Memory B cell (primary cell): ENCODE measurements at regions not wholly inside any gene's neighbourhood (a gene's known extent, or its start where the extent isn't known, plus 50 kb on each side); places are given as distances from the start of the nearest gene placed in this dataset.
"Not testable (repeated sequence)": the region's sequence is repeated elsewhere in the genome, so short reads cannot be mapped to it uniquely, and the experiment has no call there.

ENCODE experiments used
- ATAC-seq: fragments of 150-1000 bp; cut with Tn5 transposase; 2 replicates; pipeline ENCODE4 v1.10.0; 2021; ENCODE audit warnings: low read depth, mild to moderate bottlenecking, moderate library complexity
- DNase-seq, 2 donors: peaks; one replicate each; pipeline ENCODE4 v3.0.0; 2022; ENCODE audit warnings: low spot score in 2 of 2
- H3K27ac Mint-ChIP-seq: one replicate; pipeline ENCODE4 v1.8.0; 2022; ENCODE audit warnings: mild to moderate bottlenecking, moderate library complexity, mixed read lengths
- H3K27me3 Mint-ChIP-seq: one replicate; pipeline ENCODE4 v1.8.0; 2022; ENCODE audit warnings: mixed read lengths
- H3K36me3 Mint-ChIP-seq: one replicate; pipeline ENCODE4 v1.8.0; 2022; ENCODE audit warnings: mild to moderate bottlenecking, mixed read lengths
- H3K4me1 Mint-ChIP-seq: one replicate; pipeline ENCODE4 v1.8.0; 2022; ENCODE audit warnings: mixed read lengths
- H3K4me3 Mint-ChIP-seq: one replicate; pipeline ENCODE4 v1.8.0; 2022; ENCODE audit warnings: mild to moderate bottlenecking, moderate library complexity, mixed read lengths
- H3K9me3 Mint-ChIP-seq: one replicate; pipeline ENCODE4 v1.8.0; 2022; ENCODE audit warnings: mixed read lengths

- not testable (repeated sequence) for DNase-seq, H3K4me1 Mint-ChIP-seq, H3K27me3 Mint-ChIP-seq, H3K36me3 Mint-ChIP-seq, H3K27ac Mint-ChIP-seq, ATAC-seq, H3K9me3 Mint-ChIP-seq, H3K4me3 Mint-ChIP-seq
These were observed 277.3 kb downstream of the CYRIA start for GRCh38 chr2:16388199-16388830.

- Mint-ChIP-seq H3K27ac (no peak overlapping the region), H3K9me3 (no peaks in the 10 kb centered on the region)
- ATAC-seq: no peak
These were observed 278.1 kb downstream of the CYRIA start for GRCh38 chr2:16387461-16387984.

GRCh38 chr2:16386431-16386830, 279.2 kb downstream of the CYRIA start:
- Mint-ChIP-seq H3K4me1 (no peaks in the 10 kb centered on the region), H3K9me3 (no peaks in the 10 kb centered on the region), H3K36me3 (no peaks in the 10 kb centered on the region), H3K27me3 (peaks cover 2% of the 10 kb centered on the region), H3K27ac (no peak overlapping the region), H3K4me3 (no peak overlapping the region)
- ATAC-seq (no peak), DNase-seq (no peak)

More at GRCh38 chr2:16387461-16387984, 278.1 kb downstream of the CYRIA start:
- no peaks in the 10 kb centered on the region for H3K4me1 Mint-ChIP-seq
- H3K36me3 Mint-ChIP-seq: no peaks in the 10 kb centered on the region
- H3K27me3 Mint-ChIP-seq: peaks cover 3% of the 10 kb centered on the region
- H3K4me3 Mint-ChIP-seq: no peak overlapping the region
- no peak for DNase-seq

- H3K27me3 Mint-ChIP-seq: peaks cover 2% of the 10 kb centered on the region
- ATAC-seq (no peak), DNase-seq (no peak)
- no peaks in the 10 kb centered on the region for H3K4me1 Mint-ChIP-seq
- H3K27ac Mint-ChIP-seq: no peak overlapping the region
- H3K9me3 Mint-ChIP-seq: no peaks in the 10 kb centered on the region
- H3K36me3 Mint-ChIP-seq: no peaks in the 10 kb centered on the region
- no peak overlapping the region for H3K4me3 Mint-ChIP-seq
These were observed 279.6 kb downstream of the CYRIA start for GRCh38 chr2:16386031-16386430.

GRCh38 chr2:16385341-16385740, 280.3 kb downstream of the CYRIA start:
- no peaks in the 10 kb centered on the region for H3K36me3 Mint-ChIP-seq
- peaks cover 2% of the 10 kb centered on the region for H3K27me3 Mint-ChIP-seq
- no peak for DNase-seq
- no peak overlapping the region for H3K27ac Mint-ChIP-seq
- H3K4me1 Mint-ChIP-seq: no peaks in the 10 kb centered on the region
- H3K9me3 Mint-ChIP-seq: no peaks in the 10 kb centered on the region
- no peak overlapping the region for H3K4me3 Mint-ChIP-seq
- no peak for ATAC-seq

- H3K36me3 Mint-ChIP-seq: no peaks in the 10 kb centered on the region
- DNase-seq: no peak
- ATAC-seq: no peak
- no peak overlapping the region for H3K27ac Mint-ChIP-seq
- H3K9me3 Mint-ChIP-seq: no peaks in the 10 kb centered on the region
- peaks cover 2% of the 10 kb centered on the region for H3K27me3 Mint-ChIP-seq
- no peak overlapping the region for H3K4me3 Mint-ChIP-seq
- no peaks in the 10 kb centered on the region for H3K4me1 Mint-ChIP-seq
These were observed 282.2 kb downstream of the CYRIA start for GRCh38 chr2:16383411-16383810.

- peaks cover 4% of the 10 kb centered on the region for H3K27me3 Mint-ChIP-seq
- no peak for DNase-seq
These were observed 283.2 kb downstream of the CYRIA start for GRCh38 chr2:16382451-16382850.

GRCh38 chr2:16381511-16381910, 284.1 kb downstream of the CYRIA start:
- ATAC-seq: no peak
- H3K27me3 Mint-ChIP-seq: peaks cover 3% of the 10 kb centered on the region
- no peak for DNase-seq
- H3K4me3 Mint-ChIP-seq: no peak overlapping the region
- no peaks in the 10 kb centered on the region for H3K4me1 Mint-ChIP-seq
- H3K36me3 Mint-ChIP-seq: no peaks in the 10 kb centered on the region
- H3K27ac Mint-ChIP-seq: no peak overlapping the region
- H3K9me3 Mint-ChIP-seq: no peaks in the 10 kb centered on the region

More at GRCh38 chr2:16382451-16382850, 283.2 kb downstream of the CYRIA start:
- no peaks in the 10 kb centered on the region for H3K4me1 Mint-ChIP-seq
- H3K9me3 Mint-ChIP-seq: no peaks in the 10 kb centered on the region
- H3K36me3 Mint-ChIP-seq: no peaks in the 10 kb centered on the region
- H3K27ac Mint-ChIP-seq: no peak overlapping the region
- no peak overlapping the region for H3K4me3 Mint-ChIP-seq
- no peak for ATAC-seq

GRCh38 chr2:16379901-16380300, 285.7 kb downstream of the CYRIA start:
- not testable (repeated sequence) for H3K4me1 Mint-ChIP-seq, H3K27me3 Mint-ChIP-seq, H3K9me3 Mint-ChIP-seq, H3K36me3 Mint-ChIP-seq, H3K27ac Mint-ChIP-seq, H3K4me3 Mint-ChIP-seq, DNase-seq, ATAC-seq

- not testable (repeated sequence) for H3K27ac Mint-ChIP-seq, DNase-seq, H3K9me3 Mint-ChIP-seq, H3K36me3 Mint-ChIP-seq, H3K4me1 Mint-ChIP-seq, H3K4me3 Mint-ChIP-seq, ATAC-seq, H3K27me3 Mint-ChIP-seq
These were observed 286.6 kb downstream of the CYRIA start for GRCh38 chr2:16379061-16379460.

- no peaks in the 10 kb centered on the region for H3K36me3 Mint-ChIP-seq
- peaks cover 3% of the 10 kb centered on the region for H3K27me3 Mint-ChIP-seq
- H3K9me3 Mint-ChIP-seq: peaks cover 2% of the 10 kb centered on the region
- no peaks in the 10 kb centered on the region for H3K4me1 Mint-ChIP-seq
- H3K27ac Mint-ChIP-seq: no peak overlapping the region
- ATAC-seq: no peak
- H3K4me3 Mint-ChIP-seq: no peak overlapping the region
- DNase-seq: no peak
These were observed 287.6 kb downstream of the CYRIA start for GRCh38 chr2:16378031-16378430.

- no peaks in the 10 kb centered on the region for H3K4me1 Mint-ChIP-seq
- H3K27me3 Mint-ChIP-seq: peaks cover 3% of the 10 kb centered on the region
- H3K27ac Mint-ChIP-seq: no peak overlapping the region
- no peak for ATAC-seq
- H3K36me3 Mint-ChIP-seq: no peaks in the 10 kb centered on the region
- DNase-seq: no peak
- H3K4me3 Mint-ChIP-seq: no peak overlapping the region
- peaks cover 2% of the 10 kb centered on the region for H3K9me3 Mint-ChIP-seq
These were observed 289.7 kb downstream of the CYRIA start for GRCh38 chr2:16375981-16376380.

- no peaks in the 10 kb centered on the region for H3K36me3 Mint-ChIP-seq
- H3K4me1 Mint-ChIP-seq: no peaks in the 10 kb centered on the region
- H3K9me3 Mint-ChIP-seq: peaks cover 2% of the 10 kb centered on the region
- ATAC-seq (no peak), DNase-seq (no peak)
- H3K27me3 Mint-ChIP-seq: peaks cover 3% of the 10 kb centered on the region
- H3K4me3 Mint-ChIP-seq: no peak overlapping the region
- no peak overlapping the region for H3K27ac Mint-ChIP-seq
These were observed 290.3 kb downstream of the CYRIA start for GRCh38 chr2:16375351-16375750.

GRCh38 chr2:16374671-16375070, 291.0 kb downstream of the CYRIA start:
- DNase-seq: no peak

GRCh38 chr2:16373341-16373740, 292.3 kb downstream of the CYRIA start:
- Mint-ChIP-seq H3K36me3 (no peaks in the 10 kb centered on the region), H3K9me3 (peaks cover 2% of the 10 kb centered on the region), H3K4me3 (no peak overlapping the region), H3K27ac (no peak overlapping the region), H3K4me1 (no peaks in the 10 kb centered on the region), H3K27me3 (peaks cover 2% of the 10 kb centered on the region)
- DNase-seq: no peak
- ATAC-seq: no peak

More at GRCh38 chr2:16374671-16375070, 291.0 kb downstream of the CYRIA start:
- Mint-ChIP-seq H3K4me3 (no peak overlapping the region), H3K36me3 (no peaks in the 10 kb centered on the region), H3K27me3 (peaks cover 3% of the 10 kb centered on the region), H3K9me3 (peaks cover 2% of the 10 kb centered on the region), H3K27ac (no peak overlapping the region), H3K4me1 (no peaks in the 10 kb centered on the region)
- ATAC-seq: no peak
